ENCODE measurements at regions not wholly inside any gene's neighbourhood (a gene's known extent, or its start where the extent isn't known, plus 50 kb on each side); places are given as distances from the start of the nearest gene placed in this dataset.

- TF ChIP-seq POLR2AphosphoS5 (IDR thresholded peaks at IDR 0.05; ENCODE audit: insufficient read depth in 1 of 2, low read depth in 1 of 2), result no peak
- TF ChIP-seq CTCF (IDR thresholded peaks at IDR 0.05), result no peak
Observed at GRCh38 chr10:44827431-44828006, 83.6 kb upstream of the TMEM72 start.

Measured in vagina (tissue), 2 donors.